Ureter (tissue), 1 donor: ENCODE measurements at regions not wholly inside any gene's neighbourhood (a gene's known extent, or its start where the extent isn't known, plus 50 kb on each side); places are given as distances from the start of the nearest gene placed in this dataset.

Experiments
- DNase-seq: peaks from one replicate; pipeline ENCODE4 v3.0.0-alpha.2; 2020; ENCODE audit warnings: low spot score
- donor health status: DM: yes; HTN: yes; CAD: no.

DNA sequence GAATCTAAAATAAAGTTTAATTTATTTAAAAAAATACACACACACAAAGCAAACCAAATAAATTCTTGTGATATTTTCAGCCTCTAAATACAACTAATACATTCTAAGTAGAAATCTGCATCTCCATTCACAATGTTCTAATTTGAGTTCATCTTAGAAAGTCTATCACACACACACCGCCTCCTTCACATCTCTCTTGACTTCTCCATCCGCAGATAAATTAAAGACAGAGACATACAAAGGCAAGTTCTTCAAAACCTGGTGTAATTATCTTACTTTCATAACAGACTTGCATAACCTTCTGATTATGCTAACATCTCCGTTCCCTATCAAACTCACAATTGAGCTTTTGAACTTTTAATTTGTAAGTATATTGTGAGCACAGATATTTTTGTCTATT lies 657.3 kb downstream of the VGLL3 start:
- no peak for DNase-seq

GRCh38 chr3:86303935-86304334 lies 687.0 kb downstream of the VGLL3 start:
- no peak for DNase-seq

DNA sequence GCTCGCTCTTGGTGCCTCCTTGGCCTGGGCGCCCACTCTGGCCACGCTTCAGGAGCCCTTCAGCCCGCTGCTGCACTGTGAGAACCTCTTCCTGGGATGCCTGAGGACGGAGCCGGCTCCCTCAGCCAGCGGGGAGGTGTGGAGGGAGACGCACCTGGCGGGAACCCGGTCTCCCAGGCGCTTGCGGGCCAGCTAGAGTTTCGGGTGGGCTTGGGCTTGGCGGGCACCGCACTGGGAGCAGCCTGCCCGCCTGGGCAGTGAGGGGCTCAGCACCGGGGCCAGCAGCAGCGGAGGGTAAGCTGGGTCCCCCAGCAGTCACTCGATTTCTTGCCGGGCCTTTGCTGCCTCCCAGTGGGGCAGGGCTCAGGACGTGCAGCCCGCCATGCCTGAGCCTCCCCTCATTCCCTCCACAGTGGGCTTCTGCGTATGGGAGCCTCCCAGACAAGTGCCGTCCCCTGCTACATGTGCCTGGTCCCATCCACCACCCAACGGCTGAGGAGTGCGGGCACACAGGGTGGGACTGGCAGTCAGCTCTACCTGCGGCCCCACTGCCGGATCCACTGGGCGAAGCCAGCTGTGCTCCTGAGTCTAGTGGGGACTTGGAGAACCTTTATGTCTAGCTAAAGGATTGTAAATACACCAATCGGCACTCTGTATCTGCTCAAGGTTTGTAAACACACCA lies 708.7 kb downstream of the VGLL3 start:
- no peak for DNase-seq

GRCh38 chr3:86269364-86270155 lies 721.4 kb downstream of the VGLL3 start:
- DNase-seq = no peak

GRCh38 chr3:86257955-86258641 lies 732.9 kb downstream of the VGLL3 start:
- DNase-seq = no peak

GRCh38 chr3:86254480-86254879 lies 736.5 kb downstream of the VGLL3 start:
- DNase-seq = no peak

- DNase-seq = no peak
Observed at GRCh38 chr3:86251781-86252180, 739.2 kb downstream of the VGLL3 start.

GRCh38 chr3:86249833-86250232 lies 741.1 kb downstream of the VGLL3 start:
- no peak for DNase-seq

- no peak for DNase-seq
Observed at GRCh38 chr3:86245360-86245759, 745.6 kb downstream of the VGLL3 start.

- no peak for DNase-seq
Observed at GRCh38 chr3:86244905-86245304, 746.0 kb downstream of the VGLL3 start.

DNA sequence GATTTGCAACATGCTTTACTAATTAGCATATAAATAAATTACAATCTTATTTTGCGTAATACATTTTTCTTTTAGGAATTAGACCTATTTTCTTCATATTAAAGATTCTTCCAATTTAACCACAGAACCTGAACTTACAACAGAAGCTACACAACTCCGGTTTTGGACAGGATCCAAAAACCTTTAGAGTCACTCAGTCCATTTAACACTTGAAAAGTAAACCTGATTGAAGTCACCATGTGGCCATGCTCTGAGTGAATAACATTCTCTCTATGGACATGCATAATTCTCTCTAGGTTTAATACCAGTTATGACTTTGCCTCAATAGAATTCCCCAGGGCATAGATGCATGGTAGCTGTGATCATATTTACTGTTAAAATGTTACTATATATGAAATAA lies 751.0 kb downstream of the VGLL3 start:
- no peak for DNase-seq

- no peak for DNase-seq
Observed at GRCh38 chr3:86234506-86235254, 756.3 kb downstream of the VGLL3 start.

DNA sequence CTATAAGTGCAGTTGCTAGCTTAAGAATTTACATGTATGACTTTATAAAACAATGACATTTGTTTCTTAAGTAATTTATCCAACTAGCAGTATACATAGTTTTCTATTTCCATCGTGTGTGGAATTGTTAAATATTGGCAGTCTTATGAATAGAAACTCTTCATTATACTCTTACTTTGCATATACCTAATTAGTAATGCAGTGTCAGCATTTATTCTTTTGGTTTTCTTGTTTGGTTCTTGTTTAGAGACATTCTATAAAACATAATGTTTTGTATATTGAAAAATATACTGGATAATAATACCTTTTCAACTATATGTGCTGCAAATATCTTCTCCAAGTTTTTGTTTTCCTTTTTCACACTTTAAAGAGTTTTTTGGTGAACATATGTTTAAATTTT lies 760.2 kb downstream of the VGLL3 start:
- no peak for DNase-seq

- DNase-seq = no peak
Observed at GRCh38 chr3:86229775-86230094, 761.2 kb downstream of the VGLL3 start.

GRCh38 chr3:86229086-86229774 lies 761.7 kb downstream of the VGLL3 start:
- DNase-seq = no peak

- DNase-seq = no peak
Observed at GRCh38 chr3:86228101-86228500, 762.8 kb downstream of the VGLL3 start.

GRCh38 chr3:86225461-86225860 lies 765.5 kb downstream of the VGLL3 start:
- no peak for DNase-seq

GRCh38 chr3:86221601-86222000 lies 769.3 kb downstream of the VGLL3 start:
- DNase-seq = no peak

- no peak for DNase-seq
Observed at GRCh38 chr3:86208772-86209171, 782.2 kb downstream of the VGLL3 start.

DNA sequence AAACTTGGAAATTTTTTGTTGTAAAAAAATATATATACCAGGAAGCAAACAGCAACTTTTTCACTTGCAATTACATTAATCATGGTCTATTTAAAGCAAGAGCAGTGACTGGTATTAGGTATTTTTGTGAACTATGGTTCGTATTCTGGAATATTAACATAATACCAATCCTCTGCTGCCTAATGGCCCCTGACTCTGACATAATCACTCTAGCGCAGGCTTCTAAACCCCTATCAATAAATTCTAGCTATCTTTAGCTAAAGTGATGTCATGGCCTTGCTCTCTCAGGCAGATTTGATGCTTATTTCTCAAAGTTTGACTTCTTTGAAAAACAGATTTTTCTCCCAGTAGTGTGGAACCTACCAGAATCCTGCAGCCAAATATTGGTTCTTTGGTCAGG lies 808.3 kb downstream of the VGLL3 start:
- no peak for DNase-seq

DNA sequence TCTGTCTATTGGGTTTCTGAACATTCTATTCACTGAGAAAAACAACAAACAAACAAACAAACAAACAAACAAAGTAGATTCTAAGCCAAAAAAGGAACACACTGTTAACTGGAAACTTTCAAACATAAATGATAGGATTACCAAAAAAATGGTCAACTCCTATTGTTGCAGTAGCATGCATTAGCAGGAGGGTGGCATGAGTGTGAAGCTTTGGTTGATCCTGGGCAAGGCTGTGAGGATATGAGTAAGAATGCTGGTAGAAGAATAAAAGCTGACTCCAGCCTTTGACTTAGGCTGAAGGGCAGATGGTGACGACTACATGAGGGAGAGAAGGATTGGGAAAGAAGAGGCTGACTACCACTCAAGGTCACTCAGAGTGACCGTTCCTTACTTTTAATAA lies 810.3 kb downstream of the VGLL3 start:
- DNase-seq = no peak

DNA sequence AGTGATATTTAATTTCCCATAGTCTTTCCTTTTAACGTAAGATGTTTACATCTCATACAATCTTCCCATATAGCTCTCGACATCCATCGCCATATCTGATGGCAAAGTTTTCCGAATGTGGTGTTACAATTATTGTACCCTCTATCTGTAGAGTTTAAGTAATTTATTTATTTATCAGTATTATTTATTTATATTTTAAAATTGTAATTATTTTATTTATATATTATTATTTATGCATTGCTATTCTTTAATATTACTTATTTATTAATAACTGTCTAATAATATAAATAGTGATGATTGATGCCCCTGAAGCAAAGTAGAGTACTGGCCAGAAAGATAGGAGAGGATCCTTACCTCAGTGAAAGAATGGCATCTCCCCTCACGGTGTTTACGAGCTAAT lies 812.9 kb downstream of the VGLL3 start:
- DNase-seq = no peak
